ENCODE measurements at regions not wholly inside any gene's neighbourhood (a gene's known extent, or its start where the extent isn't known, plus 50 kb on each side); places are given as distances from the start of the nearest gene placed in this dataset.

DNA sequence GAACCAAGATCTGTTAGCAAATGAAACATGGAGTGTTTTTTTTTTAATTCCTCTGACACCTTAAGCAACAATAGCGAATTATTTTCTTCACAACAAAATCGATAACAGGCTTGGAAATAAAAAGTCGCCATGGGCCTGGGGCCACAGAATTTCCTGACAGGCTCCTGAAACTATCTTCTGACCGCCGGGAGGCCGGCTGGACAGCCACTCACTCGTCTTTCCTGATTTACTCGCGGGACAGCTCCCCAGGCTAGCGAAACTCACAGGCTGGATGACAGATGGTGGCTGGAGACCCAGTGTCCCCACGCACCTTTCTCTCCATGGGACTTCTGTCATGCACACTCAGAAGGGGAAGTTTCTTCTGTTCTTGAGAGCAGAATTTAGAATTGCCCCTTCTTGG, 143.3 kb upstream of the IRX2 start:
- TF ChIP-seq, protein P1, sequence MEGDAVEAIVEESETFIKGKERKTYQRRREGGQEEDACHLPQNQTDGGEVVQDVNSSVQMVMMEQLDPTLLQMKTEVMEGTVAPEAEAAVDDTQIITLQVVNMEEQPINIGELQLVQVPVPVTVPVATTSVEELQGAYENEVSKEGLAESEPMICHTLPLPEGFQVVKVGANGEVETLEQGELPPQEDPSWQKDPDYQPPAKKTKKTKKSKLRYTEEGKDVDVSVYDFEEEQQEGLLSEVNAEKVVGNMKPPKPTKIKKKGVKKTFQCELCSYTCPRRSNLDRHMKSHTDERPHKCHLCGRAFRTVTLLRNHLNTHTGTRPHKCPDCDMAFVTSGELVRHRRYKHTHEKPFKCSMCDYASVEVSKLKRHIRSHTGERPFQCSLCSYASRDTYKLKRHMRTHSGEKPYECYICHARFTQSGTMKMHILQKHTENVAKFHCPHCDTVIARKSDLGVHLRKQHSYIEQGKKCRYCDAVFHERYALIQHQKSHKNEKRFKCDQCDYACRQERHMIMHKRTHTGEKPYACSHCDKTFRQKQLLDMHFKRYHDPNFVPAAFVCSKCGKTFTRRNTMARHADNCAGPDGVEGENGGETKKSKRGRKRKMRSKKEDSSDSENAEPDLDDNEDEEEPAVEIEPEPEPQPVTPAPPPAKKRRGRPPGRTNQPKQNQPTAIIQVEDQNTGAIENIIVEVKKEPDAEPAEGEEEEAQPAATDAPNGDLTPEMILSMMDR (IDR thresholded peaks at IDR 0.05): no peak
- TF ChIP-seq POLR2A (IDR thresholded peaks at IDR 0.05): no peak
